CD8-positive, alpha-beta memory T cell (primary cell): ENCODE measurements at regions not wholly inside any gene's neighbourhood (a gene's known extent, or its start where the extent isn't known, plus 50 kb on each side); places are given as distances from the start of the nearest gene placed in this dataset.

Experiments
- CTCF ChIA-PET: fragments of 350-600 bp; sonication (Branson Sonifier 250); formaldehyde crosslinking; loops from one replicate; lab custom pipeline; 2021; ENCODE audit warnings: antibody characterized with exemption; lab: Charles Lee
- POLR2A ChIA-PET: fragments of 350-600 bp; sonication (Branson Sonifier 250); formaldehyde crosslinking; loops from one replicate; lab custom pipeline; 2021; ENCODE audit warnings: antibody characterized with exemption; lab: Charles Lee
- DNase-seq, 5 donors: peaks; one replicate each; pipeline versions ENCODE4 v3.0.0 to v3.0.0-alpha.2; 2020 to 2022; ENCODE audit warnings: mixed read lengths in 1 of 5
- H3K27ac ChIP-seq: one replicate; pipeline ENCODE4 v1.7.0; 2013; ENCODE audit warnings: low read depth, mild to moderate bottlenecking, low read length, moderate library complexity
- H3K27me3 ChIP-seq: 2 replicates; pipeline ENCODE4 v1.7.0; 2013; ENCODE audit warnings: low read length, mild to moderate bottlenecking; ENCODE audit not compliant: insufficient read depth, poor library complexity, severe bottlenecking
- H3K36me3 ChIP-seq: 2 replicates; pipeline ENCODE4 v1.7.0; 2013; ENCODE audit warnings: mild to moderate bottlenecking, low read length, moderate library complexity; ENCODE audit not compliant: insufficient read depth
- H3K4me1 ChIP-seq: 2 replicates; pipeline ENCODE4 v1.7.0; 2013; ENCODE audit warnings: mild to moderate bottlenecking, low read length, moderate library complexity; ENCODE audit not compliant: insufficient read depth
- H3K4me3 ChIP-seq: 2 replicates; pipeline ENCODE4 v1.7.0; 2013; ENCODE audit warnings: mild to moderate bottlenecking, low read length
- H3K9me3 ChIP-seq: 2 replicates; pipeline ENCODE4 v1.7.0; 2013; ENCODE audit warnings: mild to moderate bottlenecking, low read length
- H3K27ac Mint-ChIP-seq, 8 donors: one replicate each; pipeline ENCODE4 v1.8.0; 2020 to 2021; ENCODE audit warnings: mixed read lengths in 8 of 8, mild to moderate bottlenecking in 6 of 8, inconsistent platforms in 3 of 8, moderate library complexity in 3 of 8
- H3K27me3 Mint-ChIP-seq, 2 donors: one replicate each; pipeline ENCODE4 v1.8.0; 2020 to 2021; ENCODE audit warnings: mixed read lengths in 2 of 2, mild to moderate bottlenecking in 1 of 2, moderate library complexity in 1 of 2
- H3K36me3 Mint-ChIP-seq, 3 donors: one replicate each; pipeline ENCODE4 v1.8.0; 2020 to 2021; ENCODE audit warnings: mixed read lengths in 3 of 3, inconsistent platforms in 1 of 3, mild to moderate bottlenecking in 1 of 3
- H3K4me1 Mint-ChIP-seq, 3 donors: one replicate each; pipeline ENCODE4 v1.8.0; 2020 to 2021; ENCODE audit warnings: mixed read lengths in 3 of 3, inconsistent platforms in 1 of 3, mild to moderate bottlenecking in 1 of 3
- H3K4me3 Mint-ChIP-seq, 7 donors: one replicate each; pipeline ENCODE4 v1.8.0; 2020 to 2021; ENCODE audit warnings: mixed read lengths in 7 of 7, mild to moderate bottlenecking in 6 of 7, moderate library complexity in 4 of 7, inconsistent platforms in 2 of 7
- H3K9me3 Mint-ChIP-seq, 5 donors: one replicate each; pipeline ENCODE4 v1.8.0; 2020 to 2022; ENCODE audit warnings: mixed read lengths in 5 of 5, mild to moderate bottlenecking in 3 of 5, moderate library complexity in 2 of 5, inconsistent platforms in 1 of 5

DNA sequence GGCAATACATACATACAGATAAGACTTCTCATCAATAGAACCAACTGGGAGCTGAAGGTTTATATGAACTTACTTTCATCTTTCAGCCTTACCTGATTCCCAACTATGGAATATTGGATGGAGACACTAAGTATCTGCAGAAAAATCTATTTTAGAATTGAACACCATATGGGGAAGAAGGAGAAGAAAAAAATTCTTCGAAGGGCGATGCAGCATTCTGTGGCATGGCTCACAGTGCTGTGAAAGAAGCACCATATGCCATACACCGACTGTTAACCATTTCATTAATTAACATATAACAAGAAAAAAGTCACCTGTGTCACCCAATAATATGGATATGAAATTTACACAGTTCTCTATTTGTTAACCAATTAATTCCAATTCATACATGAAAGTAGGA lies 1374.4 kb upstream of the MAP3K7 start:
- no peak for DNase-seq

DNA sequence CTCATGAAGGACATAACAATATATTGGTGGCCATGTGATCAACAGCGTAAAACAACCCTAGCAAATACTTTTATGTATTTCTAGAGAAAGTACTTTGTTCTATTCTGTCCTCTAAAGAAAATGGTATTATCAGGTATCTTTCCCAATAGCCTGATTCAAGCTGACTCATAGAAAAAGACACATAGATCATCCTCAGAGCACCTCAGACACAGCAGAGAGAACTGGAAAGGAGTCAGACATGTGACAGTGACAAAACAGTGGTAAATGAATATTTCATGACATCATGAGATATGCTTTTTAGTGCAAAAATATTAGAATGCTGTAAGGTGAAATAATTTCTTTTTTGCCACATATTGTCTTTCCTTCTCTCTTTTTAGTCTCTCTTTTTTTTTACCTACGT lies 1355.0 kb upstream of the MAP3K7 start:
- Mint-ChIP-seq H3K4me1 (no peaks in the 10 kb centered on the region), H3K4me3 (no peak overlapping the region), H3K36me3 (no peaks in the 10 kb centered on the region), H3K27me3 (no peaks in the 10 kb centered on the region), H3K9me3 (peaks cover 8 to 45% (median 17%) of the 10 kb centered on the region in 5 donors), H3K27ac (no peak overlapping the region)
- ChIA-PET POLR2A (no interaction called here), CTCF (no interaction called here)
- H3K27me3 ChIP-seq: no peaks in the 10 kb centered on the region
- H3K27ac ChIP-seq: no peak overlapping the region
- no peak for DNase-seq
- no peaks in the 10 kb centered on the region for H3K4me1 ChIP-seq
- H3K9me3 ChIP-seq: no peaks in the 10 kb centered on the region
- no peak overlapping the region for H3K4me3 ChIP-seq
- no peaks in the 10 kb centered on the region for H3K36me3 ChIP-seq

More for the DNA sequence above, 1374.4 kb upstream of the MAP3K7 start:
- no peaks in the 10 kb centered on the region for H3K4me1 Mint-ChIP-seq
- Histone ChIP-seq H3K27ac (no peak overlapping the region), H3K9me3 (no peaks in the 10 kb centered on the region), H3K4me1 (no peaks in the 10 kb centered on the region), H3K36me3 (no peaks in the 10 kb centered on the region), H3K27me3 (no peaks in the 10 kb centered on the region), H3K4me3 (no peak overlapping the region)
- CTCF ChIA-PET: no interaction called here
- H3K36me3 Mint-ChIP-seq: no peaks in the 10 kb centered on the region
- POLR2A ChIA-PET: no interaction called here
- peaks cover 0 to 21% (median 12%) of the 10 kb centered on the region in 5 donors for H3K9me3 Mint-ChIP-seq
- no peak overlapping the region for H3K27ac Mint-ChIP-seq
- H3K4me3 Mint-ChIP-seq: no peak overlapping the region
- H3K27me3 Mint-ChIP-seq: no peaks in the 10 kb centered on the region

DNA sequence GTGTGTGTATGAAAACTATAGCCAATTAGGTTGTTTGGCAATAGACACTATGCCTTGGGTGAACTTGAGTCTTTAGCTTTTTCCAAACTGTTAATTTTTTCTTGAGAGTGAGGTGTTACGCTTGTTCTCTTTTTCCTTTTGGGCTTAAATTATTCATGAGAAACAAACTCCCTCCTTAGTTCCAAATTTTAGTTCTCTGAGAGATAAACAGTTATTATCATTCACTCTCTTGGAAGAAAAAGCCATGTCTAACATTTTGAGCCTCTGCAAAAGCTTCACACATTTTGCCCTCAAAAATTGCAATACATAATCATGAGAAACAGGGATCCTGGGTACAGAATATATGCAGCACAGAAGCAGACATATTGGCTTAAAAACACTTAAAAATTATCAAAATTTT lies 1353.9 kb upstream of the MAP3K7 start:
- Mint-ChIP-seq H3K36me3 (no peaks in the 10 kb centered on the region), H3K27ac (no peak overlapping the region), H3K27me3 (no peaks in the 10 kb centered on the region), H3K9me3 (peaks cover 7 to 40% (median 17%) of the 10 kb centered on the region in 5 donors), H3K4me1 (no peaks in the 10 kb centered on the region), H3K4me3 (no peak overlapping the region)
- H3K27ac ChIP-seq: no peak overlapping the region
- CTCF ChIA-PET: no interaction called here
- H3K27me3 ChIP-seq: no peaks in the 10 kb centered on the region
- POLR2A ChIA-PET: no interaction called here
- H3K9me3 ChIP-seq: no peaks in the 10 kb centered on the region
- no peaks in the 10 kb centered on the region for H3K4me1 ChIP-seq
- DNase-seq: no peak
- H3K36me3 ChIP-seq: no peaks in the 10 kb centered on the region
- no peak overlapping the region for H3K4me3 ChIP-seq

DNA sequence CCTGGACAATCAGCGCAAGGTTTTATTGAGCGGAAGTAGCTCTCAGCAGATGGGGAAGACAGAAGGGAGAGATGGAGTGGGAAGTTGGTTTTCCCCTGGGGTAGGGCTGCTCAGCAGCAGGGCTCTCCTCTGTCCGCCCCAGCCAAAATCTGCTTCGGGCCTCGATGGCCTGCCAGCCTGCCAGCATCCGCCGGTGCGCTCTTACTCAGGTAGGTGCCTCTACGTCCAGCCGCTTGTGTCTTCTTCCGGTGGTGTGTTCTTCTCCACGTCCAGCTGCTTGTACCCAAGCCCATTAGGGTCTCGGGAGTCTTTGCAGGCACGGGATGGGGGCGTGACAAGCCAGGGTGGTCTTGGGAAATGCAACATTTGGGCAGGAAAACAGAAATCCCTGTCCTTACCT lies 1340.0 kb upstream of the MAP3K7 start:
- no peaks in the 10 kb centered on the region for H3K4me1 Mint-ChIP-seq
- no peaks in the 10 kb centered on the region for H3K9me3 ChIP-seq
- no peak overlapping the region for H3K4me3 ChIP-seq
- H3K27me3 Mint-ChIP-seq: no peaks in the 10 kb centered on the region
- H3K27ac Mint-ChIP-seq: no peak overlapping the region
- no peaks in the 10 kb centered on the region for H3K36me3 ChIP-seq
- DNase-seq: no peak
- H3K9me3 Mint-ChIP-seq: peaks cover 6 to 22% (median 8%) of the 10 kb centered on the region in 5 donors
- ChIA-PET CTCF (no interaction called here), POLR2A (no interaction called here)
- H3K27me3 ChIP-seq: no peaks in the 10 kb centered on the region
- H3K4me1 ChIP-seq: no peaks in the 10 kb centered on the region
- H3K27ac ChIP-seq: no peak overlapping the region
- no peaks in the 10 kb centered on the region for H3K36me3 Mint-ChIP-seq
- no peak overlapping the region for H3K4me3 Mint-ChIP-seq

DNA sequence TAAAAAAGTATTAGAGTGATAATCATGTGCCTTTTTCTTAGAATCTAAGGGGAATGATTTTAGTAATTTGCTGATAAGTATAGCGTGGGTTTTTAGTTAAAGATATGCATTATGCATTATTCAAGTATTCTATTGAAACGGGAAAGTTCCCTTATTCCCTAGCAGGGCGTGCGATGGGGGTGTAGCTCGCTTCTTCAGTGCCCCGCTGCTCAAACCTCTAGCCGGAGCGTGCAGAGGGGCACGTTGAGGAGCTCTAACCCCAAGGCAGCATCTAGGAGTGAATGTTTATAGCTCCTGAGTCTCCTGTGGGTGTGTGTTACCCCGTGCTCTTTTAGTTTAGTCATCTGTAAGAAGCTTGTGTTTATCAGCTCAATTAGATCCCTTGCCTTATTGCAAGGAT lies 1339.5 kb upstream of the MAP3K7 start:
- DNase-seq: no peak
- H3K4me3 Mint-ChIP-seq: no peak overlapping the region
- no peaks in the 10 kb centered on the region for H3K36me3 Mint-ChIP-seq
- POLR2A ChIA-PET: no interaction called here
- no peaks in the 10 kb centered on the region for H3K4me1 Mint-ChIP-seq
- Histone ChIP-seq H3K36me3 (no peaks in the 10 kb centered on the region), H3K4me3 (no peak overlapping the region), H3K27me3 (no peaks in the 10 kb centered on the region), H3K4me1 (no peaks in the 10 kb centered on the region), H3K27ac (no peak overlapping the region), H3K9me3 (no peaks in the 10 kb centered on the region)
- no peaks in the 10 kb centered on the region for H3K27me3 Mint-ChIP-seq
- H3K27ac Mint-ChIP-seq: no peak overlapping the region
- CTCF ChIA-PET: no interaction called here
- peaks cover 7 to 23% (median 8%) of the 10 kb centered on the region in 5 donors for H3K9me3 Mint-ChIP-seq

DNA sequence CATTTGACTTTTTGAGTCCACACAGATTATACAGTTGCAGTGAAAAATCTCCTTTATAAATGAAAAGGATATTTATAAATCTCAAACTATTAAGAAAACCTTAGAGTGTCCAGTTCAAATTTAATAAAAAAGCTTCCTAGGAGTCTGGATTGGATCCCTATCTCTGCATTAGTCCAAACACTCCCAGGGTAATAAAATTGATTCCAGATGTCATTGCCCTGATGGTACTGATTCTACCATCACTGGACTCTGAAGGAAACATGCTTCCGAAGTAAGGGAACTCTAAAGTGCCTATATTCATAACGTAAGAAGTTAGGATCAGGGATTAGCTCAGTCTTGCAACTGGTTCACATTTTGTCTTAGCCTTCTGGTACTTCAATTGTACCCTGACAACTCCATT lies 1325.1 kb upstream of the MAP3K7 start:
- POLR2A ChIA-PET: no interaction called here
- Mint-ChIP-seq H3K36me3 (no peaks in the 10 kb centered on the region), H3K27me3 (no peaks in the 10 kb centered on the region), H3K9me3 (peaks cover 1 to 24% (median 5%) of the 10 kb centered on the region in 5 donors), H3K4me3 (no peak overlapping the region), H3K27ac (no peak overlapping the region), H3K4me1 (no peaks in the 10 kb centered on the region)
- Histone ChIP-seq H3K4me1 (no peaks in the 10 kb centered on the region), H3K4me3 (no peak overlapping the region), H3K9me3 (no peaks in the 10 kb centered on the region), H3K36me3 (no peaks in the 10 kb centered on the region), H3K27ac (no peak overlapping the region), H3K27me3 (no peaks in the 10 kb centered on the region)
- no peak for DNase-seq
- CTCF ChIA-PET: no interaction called here

DNA sequence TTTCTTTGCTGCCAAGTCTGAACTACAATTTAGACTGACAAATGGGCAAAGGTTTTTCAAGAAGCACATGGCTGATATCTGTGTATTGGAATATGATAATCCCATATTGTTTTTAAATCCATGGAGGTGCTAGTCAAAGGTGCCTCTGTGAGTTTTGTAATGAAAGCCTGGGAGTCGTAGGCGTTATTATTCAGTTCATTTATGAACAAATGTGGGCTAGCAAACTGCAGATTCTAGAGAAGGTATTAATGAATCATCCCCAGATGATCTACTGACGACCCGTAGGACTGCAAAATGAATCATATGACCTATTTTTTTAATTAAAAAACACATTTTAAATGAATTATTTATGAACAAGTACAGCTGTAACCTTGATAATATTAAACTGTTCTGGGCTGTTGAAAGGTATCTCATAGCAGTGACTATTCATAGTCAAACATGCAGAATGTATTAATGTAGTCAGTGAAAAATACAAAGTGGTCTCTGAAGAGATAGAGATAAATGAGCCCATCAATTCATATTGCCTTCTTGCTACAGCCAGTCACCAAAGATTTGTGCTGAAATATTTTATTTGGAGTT lies 1317.8 kb upstream of the MAP3K7 start:
- no peaks in the 10 kb centered on the region for H3K27me3 Mint-ChIP-seq
- CTCF ChIA-PET: no interaction called here
- H3K4me1 Mint-ChIP-seq: no peaks in the 10 kb centered on the region

DNA sequence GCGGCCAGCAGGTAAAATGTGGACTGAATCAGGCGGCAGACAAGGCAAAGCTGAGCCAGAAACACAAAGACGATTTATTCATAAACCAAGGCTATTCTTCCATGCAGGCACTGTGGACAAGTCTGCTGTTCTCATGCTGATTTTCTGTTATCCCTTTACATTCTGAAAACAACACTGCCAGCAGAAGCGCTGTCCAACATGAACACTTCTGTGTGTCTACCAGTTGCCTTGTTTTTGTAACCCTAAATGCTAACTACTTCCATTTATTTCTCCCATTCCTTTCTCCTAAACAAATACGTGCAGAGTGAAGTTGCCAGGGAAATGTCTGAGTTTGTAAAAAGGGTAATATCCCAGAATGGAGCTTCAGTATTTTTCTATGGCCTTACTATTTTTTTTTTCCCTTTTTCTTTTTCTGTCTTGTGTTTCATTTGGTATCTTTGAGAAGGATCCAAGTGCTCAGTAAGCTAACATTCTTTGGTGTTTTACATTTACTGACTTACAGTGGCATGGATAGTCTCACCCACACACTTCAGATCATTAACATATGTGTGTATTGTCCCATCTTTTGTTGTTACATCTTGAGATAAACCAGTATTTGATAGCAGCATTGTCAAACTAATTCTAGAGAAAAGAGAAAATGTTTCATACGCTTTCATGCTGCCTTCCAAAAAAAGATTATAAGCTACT lies 1308.9 kb upstream of the MAP3K7 start:
- no peak for DNase-seq
- POLR2A ChIA-PET: no interaction called here
- no peaks in the 10 kb centered on the region for H3K36me3 ChIP-seq

More for the DNA sequence above, 1317.8 kb upstream of the MAP3K7 start:
- no peak for DNase-seq
- no peaks in the 10 kb centered on the region for H3K27me3 ChIP-seq
- H3K9me3 ChIP-seq: no peaks in the 10 kb centered on the region
- H3K4me1 ChIP-seq: no peaks in the 10 kb centered on the region
- H3K27ac ChIP-seq: no peak overlapping the region
- Mint-ChIP-seq H3K27ac (no peak overlapping the region), H3K36me3 (no peaks in the 10 kb centered on the region), H3K4me3 (no peak overlapping the region), H3K9me3 (peaks cover 1 to 18% (median 6%) of the 10 kb centered on the region in 5 donors)
- H3K36me3 ChIP-seq: no peaks in the 10 kb centered on the region
- no peak overlapping the region for H3K4me3 ChIP-seq
- POLR2A ChIA-PET: no interaction called here

More for the DNA sequence above, 1308.9 kb upstream of the MAP3K7 start:
- CTCF ChIA-PET: no interaction called here
- no peaks in the 10 kb centered on the region for H3K27me3 Mint-ChIP-seq
- H3K27me3 ChIP-seq: no peaks in the 10 kb centered on the region
- H3K27ac Mint-ChIP-seq: no peak overlapping the region
- peaks cover 9 to 34% (median 13%) of the 10 kb centered on the region in 5 donors for H3K9me3 Mint-ChIP-seq
- no peak overlapping the region for H3K4me3 Mint-ChIP-seq
- H3K9me3 ChIP-seq: no peaks in the 10 kb centered on the region
- no peaks in the 10 kb centered on the region for H3K4me1 Mint-ChIP-seq
- H3K36me3 Mint-ChIP-seq: no peaks in the 10 kb centered on the region
- no peak overlapping the region for H3K4me3 ChIP-seq
- no peaks in the 10 kb centered on the region for H3K4me1 ChIP-seq
- no peak overlapping the region for H3K27ac ChIP-seq
